Stimulated activated CD4-positive, alpha-beta T cell treated with anti-CD3 and anti-CD28 coated beads, Interleukin-4, amount 100 ng/mL, for 24 hours (primary cell): ENCODE measurements at regions not wholly inside any gene's neighbourhood (a gene's known extent, or its start where the extent isn't known, plus 50 kb on each side); places are given as distances from the start of the nearest gene placed in this dataset.

Experiments
- DNase-seq: peaks from one replicate; pipeline ENCODE4 v3.0.0-alpha.2; 2020

- DNase-seq = no peak
Measured at GRCh38 chr5:153147891-153148623, 342.4 kb upstream of the GRIA1 start.

GRCh38 chr5:153148624-153148976 lies 341.9 kb upstream of the GRIA1 start:
- DNase-seq = no peak

GRCh38 chr5:153151558-153151957 lies 338.9 kb upstream of the GRIA1 start:
- no peak for DNase-seq

- DNase-seq = no peak
Measured at GRCh38 chr5:153153086-153153485, 337.4 kb upstream of the GRIA1 start.

- no peak for DNase-seq
Measured at GRCh38 chr5:153157156-153157555, 333.3 kb upstream of the GRIA1 start.

GRCh38 chr5:153158608-153159007 lies 331.9 kb upstream of the GRIA1 start:
- DNase-seq = no peak

GRCh38 chr5:153159616-153160015 lies 330.9 kb upstream of the GRIA1 start:
- DNase-seq = no peak

- no peak for DNase-seq
Measured at GRCh38 chr5:153168241-153168640, 322.2 kb upstream of the GRIA1 start.

GRCh38 chr5:153187503-153187902 lies 303.0 kb upstream of the GRIA1 start:
- DNase-seq = no peak

- no peak for DNase-seq
Measured at GRCh38 chr5:153206361-153206760, 284.1 kb upstream of the GRIA1 start.

GRCh38 chr5:153209016-153209415 lies 281.5 kb upstream of the GRIA1 start:
- no peak for DNase-seq

GRCh38 chr5:153209687-153210086 lies 280.8 kb upstream of the GRIA1 start:
- no peak for DNase-seq

- DNase-seq = no peak
Measured at GRCh38 chr5:153211076-153211475, 279.4 kb upstream of the GRIA1 start.

- DNase-seq = no peak
Measured at GRCh38 chr5:153212471-153212870, 278.0 kb upstream of the GRIA1 start.

- DNase-seq = no peak
Measured at GRCh38 chr5:153222936-153223335, 267.5 kb upstream of the GRIA1 start.

- no peak for DNase-seq
Measured at GRCh38 chr5:153223376-153223775, 267.1 kb upstream of the GRIA1 start.

- no peak for DNase-seq
Measured at GRCh38 chr5:153224651-153225050, 265.8 kb upstream of the GRIA1 start.

- DNase-seq = no peak
Measured at GRCh38 chr5:153233933-153234332, 256.5 kb upstream of the GRIA1 start.

- DNase-seq = no peak
Measured at GRCh38 chr5:153236319-153236718, 254.2 kb upstream of the GRIA1 start.

GRCh38 chr5:153237671-153238332 lies 252.7 kb upstream of the GRIA1 start:
- DNase-seq = no peak

GRCh38 chr5:153257381-153257780 lies 233.1 kb upstream of the GRIA1 start:
- DNase-seq = no peak

- no peak for DNase-seq
Measured at GRCh38 chr5:153258469-153258868, 232.0 kb upstream of the GRIA1 start.

- no peak for DNase-seq
Measured at GRCh38 chr5:153267506-153267905, 223.0 kb upstream of the GRIA1 start.

GRCh38 chr5:153275695-153276094 lies 214.8 kb upstream of the GRIA1 start:
- no peak for DNase-seq

GRCh38 chr5:153276151-153276550 lies 214.3 kb upstream of the GRIA1 start:
- peak; percentile 4 for DNase-seq
